HepG2 (cell line): ENCODE measurements at regions not wholly inside any gene's neighbourhood (a gene's known extent, or its start where the extent isn't known, plus 50 kb on each side); places are given as distances from the start of the nearest gene placed in this dataset.
A peak's percentile ranks its signal among the peaks of the same experiment; 100 is the strongest.

Experiments
- ATAC-seq: fragments of 200-7000 bp; cut with Tn5 transposase; 3 replicates; pipeline ENCODE4 v1.9.1; 2020; ENCODE audit warnings: mild to moderate bottlenecking, moderate library complexity
- BruUV-seq: library from RNA; stranded (reverse); fragments of 400-500 nt; replicated peaks from 2 replicates; lab custom pipeline; 2021; lab: Mats Ljungman, UMichigan
- CTCF ChIA-PET: fragments of 300-600 bp; formaldehyde crosslinking; extraction: SDS; loops from one replicate; lab custom pipeline; 2021; ENCODE audit warnings: low total read pairs, inconsistent platforms, low intra/inter-chr PET ratio; lab: Yijun Ruan, JAX
- POLR2A ChIA-PET: fragments of 350-600 bp; sonication (Branson Sonifier 250); formaldehyde crosslinking; loops from one replicate; lab custom pipeline; 2020; ENCODE audit warnings: antibody characterized with exemption, inconsistent platforms; lab: Yijun Ruan, JAX
- DNase-seq: peaks from one replicate; pipeline ENCODE4 v3.0.0-alpha.2; 2015; ENCODE audit warnings: low spot score
- FAIRE-seq: peaks from 3 replicates; lab custom pipeline; 2011; peaks lifted over from hg19 to GRCh38; lab: Jason Lieb, UNC
- H2AFZ ChIP-seq: one replicate; pipeline ENCODE4 v1.6.1; 2011; ENCODE audit warnings: low read length, inconsistent platforms
- H3K27ac ChIP-seq: fragments of 300-600 bp; 3 replicates; pipeline ENCODE4 v1.8.0; 2011; ENCODE audit warnings: mixed run types, mild to moderate bottlenecking, mixed read lengths, low read length, inconsistent platforms; ENCODE audit not compliant: insufficient read depth; ENCODE audit errors: extremely low read length
- H3K27me3 ChIP-seq, 2 experiments: fragments of 200-600 bp in 1 of 2; 2 replicates in 1 of 2; 3 replicates in 1 of 2; pipeline versions ENCODE4 v1.6.0 to v1.8.0; 2011; ENCODE audit warnings: low read length in 2 of 2, mild to moderate bottlenecking in 2 of 2, moderate library complexity in 2 of 2, inconsistent platforms in 1 of 2; ENCODE audit not compliant: insufficient read depth in 2 of 2, control insufficient read depth in 1 of 2
- H3K36me3 ChIP-seq, 2 experiments: fragments of 200-600 bp in 1 of 2; replicated peaks in 1 of 2; 2 replicates in 1 of 2; 3 replicates in 1 of 2; pipeline versions ENCODE4 v1.5.1 to v1.8.0; 2011; ENCODE audit warnings: low read length in 2 of 2, inconsistent platforms in 1 of 2; ENCODE audit not compliant: insufficient read depth in 2 of 2, control insufficient read depth in 1 of 2
- H3K4me1 ChIP-seq: 2 replicates; pipeline ENCODE4 v1.5.1; 2012; ENCODE audit warnings: low read length, inconsistent platforms; ENCODE audit not compliant: insufficient read depth
- H3K4me2 ChIP-seq: 2 replicates; pipeline ENCODE4 v1.6.0; 2011; ENCODE audit warnings: low read depth, low read length, inconsistent platforms
- H3K4me3 ChIP-seq, 3 experiments: fragments of 200-600 bp in 1 of 3; sonication (generic), shearing (Covaris generic) in 1 of 3; replicated peaks in 1 of 3; 2 replicates each; pipeline ENCODE4 v1.5.1; 2011 to 2016; ENCODE audit warnings: low read length in 3 of 3, inconsistent platforms in 2 of 3, low read depth in 2 of 3, mild to moderate bottlenecking in 2 of 3, control low read depth in 1 of 3, mixed read lengths in 1 of 3; ENCODE audit not compliant: insufficient read depth in 1 of 3
- H3K79me2 ChIP-seq: one replicate; pipeline ENCODE4 v1.6.1; 2011; ENCODE audit warnings: low read length, inconsistent platforms; ENCODE audit not compliant: insufficient read depth
- H3K9ac ChIP-seq: 2 replicates; pipeline ENCODE4 v1.6.0; 2011; ENCODE audit warnings: mild to moderate bottlenecking, low read depth, low read length, inconsistent platforms; ENCODE audit not compliant: insufficient read depth
- H3K9me3 ChIP-seq: 2 replicates; pipeline ENCODE4 v1.5.1; 2012; ENCODE audit warnings: mild to moderate bottlenecking, low read length
- H4K20me1 ChIP-seq: 2 replicates; pipeline ENCODE4 v1.6.0; 2011; ENCODE audit warnings: inconsistent platforms, mild to moderate bottlenecking, low read length, moderate library complexity; ENCODE audit not compliant: insufficient read depth
- ATF7 ChIP-seq, 2 experiments: fragments of 450-650 bp in 1 of 2; sonication (generic) in 1 of 2; formaldehyde crosslinking in 1 of 2; IDR thresholded peaks; 2 replicates each; pipeline versions ENCODE4 v1.4.0 to v1.6.1; 2016 to 2020; ENCODE audit warnings: antibody characterized with exemption in 1 of 2, mild to moderate bottlenecking in 1 of 2, missing genetic modification reagents in 1 of 2
- CREB1 ChIP-seq, 2 experiments: fragments of 450-650 bp in 1 of 2; IDR thresholded peaks; 2 replicates each; pipeline ENCODE4 v1.6.1; 2016 to 2017; ENCODE audit warnings: control low read depth in 1 of 2, mild to moderate bottlenecking in 1 of 2, missing compliant biosample characterization in 1 of 2, missing genetic modification characterization in 1 of 2
- MAFF ChIP-seq: IDR thresholded peaks from 2 replicates; pipeline ENCODE4 v1.6.1; 2011; ENCODE audit warnings: low read depth, low read length, improper control_type of control experiment
- NFIB ChIP-seq: sonication (generic); formaldehyde crosslinking; IDR thresholded peaks from 2 replicates; pipeline ENCODE4 v1.9.0; 2021; ENCODE audit warnings: missing genetic modification reagents, mild to moderate bottlenecking, borderline replicate concordance
- NPAS2 ChIP-seq: sonication (generic); formaldehyde crosslinking; IDR thresholded peaks from 2 replicates; pipeline ENCODE4 v1.8.0; 2022; ENCODE audit warnings: mild to moderate bottlenecking, missing genetic modification reagents, borderline replicate concordance
- ZBTB7A ChIP-seq: sonication (generic); formaldehyde crosslinking; IDR thresholded peaks from 2 replicates; pipeline ENCODE4 v1.8.0; 2022; ENCODE audit warnings: mild to moderate bottlenecking, missing genetic modification reagents
- ZMYM2 ChIP-seq: sonication (generic); formaldehyde crosslinking; IDR thresholded peaks from 2 replicates; pipeline ENCODE4 v1.8.0; 2022; ENCODE audit warnings: mild to moderate bottlenecking, missing genetic modification reagents
- ZNF33A ChIP-seq: sonication (generic); formaldehyde crosslinking; IDR thresholded peaks from 2 replicates; pipeline ENCODE4 v1.5.1; 2020; ENCODE audit warnings: missing genetic modification reagents, mild to moderate bottlenecking, moderate library complexity, borderline replicate concordance
- ZNF446 ChIP-seq: sonication (generic); formaldehyde crosslinking; IDR thresholded peaks from 2 replicates; pipeline ENCODE4 v1.5.0; 2020; ENCODE audit warnings: mild to moderate bottlenecking, missing genetic modification reagents
- ZNF660 ChIP-seq: sonication (generic); formaldehyde crosslinking; IDR thresholded peaks from 2 replicates; pipeline ENCODE4 v1.5.1; 2020; ENCODE audit warnings: mild to moderate bottlenecking, low read depth, missing genetic modification reagents, borderline replicate concordance
- ZNF776 ChIP-seq: sonication (generic); formaldehyde crosslinking; IDR thresholded peaks from 2 replicates; pipeline ENCODE4 v1.4.0; 2020; ENCODE audit warnings: mild to moderate bottlenecking, missing genetic modification reagents
- WGBS: methylation state at CpG from one replicate; pipeline ENCODE4 v1.1.6; 2017; ENCODE audit warnings: low lambda C conversion rate; 5-methylcytosine and 5-hydroxymethylcytosine counted together
- in situ Hi-C: cut with HindIII; loops from 2 replicates; pipeline ENCODE4 v1.10.0; 2017; ENCODE audit warnings: low pct_unique_long_range_greater_than_20kb; ENCODE audit not compliant: extremely low pct_ligation_motif_present
- intact Hi-C: fragments of 100-400 bp; cut with micrococcal nuclease; formaldehyde crosslinking; loops from one replicate; pipeline ENCODE4 v1.10.0; 2022; ENCODE audit not compliant: unreplicated experiment
- TF ChIP-seq, protein P1 (sequence below): sonication (generic); formaldehyde crosslinking; IDR thresholded peaks from 2 replicates; pipeline ENCODE4 v1.4.0; 2020; ENCODE audit warnings: missing genetic modification reagents
- TF ChIP-seq, protein P2 (sequence below): sonication (generic); formaldehyde crosslinking; conservative IDR thresholded peaks from 2 replicates; pipeline ENCODE4 v1.4.0; 2020; ENCODE audit warnings: missing genetic modification reagents
- TF ChIP-seq, protein P3 (sequence below): sonication (generic); formaldehyde crosslinking; IDR thresholded peaks from 2 replicates; pipeline ENCODE4 v1.8.0; 2022; ENCODE audit warnings: mild to moderate bottlenecking, missing genetic modification reagents, borderline replicate concordance

DNA sequence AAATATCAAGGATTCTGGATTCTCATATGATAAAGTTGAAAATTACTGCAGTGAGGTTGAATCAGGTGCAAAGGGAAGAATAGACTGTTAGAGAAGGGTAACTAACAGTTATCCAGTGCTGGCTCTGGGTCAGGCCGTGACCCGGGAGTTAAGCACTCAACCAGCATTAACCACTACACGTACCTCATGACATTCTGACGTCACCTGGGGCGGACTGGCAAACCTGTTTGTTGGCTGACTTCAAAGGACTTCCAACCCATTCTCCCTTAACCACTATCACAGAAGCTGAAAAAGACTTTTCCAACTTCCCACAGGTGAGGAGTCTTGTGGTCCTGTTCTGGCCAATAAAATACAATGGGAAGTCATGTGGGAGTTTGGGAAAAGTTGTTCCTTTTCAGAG, 268.9 kb downstream of the ENC1 start:
- Histone ChIP-seq H3K9ac (no peak overlapping the region), H3K27me3 (peaks cover 0 to 6% of the 10 kb centered on the region in 2 experiments; a peak in 1 of 5 replicates), H4K20me1 (no peaks in the 10 kb centered on the region), H3K4me3 (no peak overlapping the region), H2AFZ (no peak overlapping the region), H3K79me2 (no peaks in the 10 kb centered on the region), H3K4me2 (no peak overlapping the region), H3K27ac (no peak overlapping the region), H3K4me1 (0 out of 2 replicates have a peak, but pooled peaks cover 6% of the 10 kb centered on the region), H3K9me3 (no peaks in the 10 kb centered on the region), H3K36me3 (no peaks in the 10 kb centered on the region)
- no TSS peak for BruUV-seq
- intact Hi-C loops (no loop called here), in situ Hi-C loops (no loop called here)
- ChIA-PET CTCF (no interaction called here), POLR2A (no interaction called here)
- WGBS: 0% methylated on average over 4 of the region's 5 CpGs
- FAIRE-seq (no peak), ATAC-seq (no peak), DNase-seq (no peak)
- TF ChIP-seq, protein P1, sequence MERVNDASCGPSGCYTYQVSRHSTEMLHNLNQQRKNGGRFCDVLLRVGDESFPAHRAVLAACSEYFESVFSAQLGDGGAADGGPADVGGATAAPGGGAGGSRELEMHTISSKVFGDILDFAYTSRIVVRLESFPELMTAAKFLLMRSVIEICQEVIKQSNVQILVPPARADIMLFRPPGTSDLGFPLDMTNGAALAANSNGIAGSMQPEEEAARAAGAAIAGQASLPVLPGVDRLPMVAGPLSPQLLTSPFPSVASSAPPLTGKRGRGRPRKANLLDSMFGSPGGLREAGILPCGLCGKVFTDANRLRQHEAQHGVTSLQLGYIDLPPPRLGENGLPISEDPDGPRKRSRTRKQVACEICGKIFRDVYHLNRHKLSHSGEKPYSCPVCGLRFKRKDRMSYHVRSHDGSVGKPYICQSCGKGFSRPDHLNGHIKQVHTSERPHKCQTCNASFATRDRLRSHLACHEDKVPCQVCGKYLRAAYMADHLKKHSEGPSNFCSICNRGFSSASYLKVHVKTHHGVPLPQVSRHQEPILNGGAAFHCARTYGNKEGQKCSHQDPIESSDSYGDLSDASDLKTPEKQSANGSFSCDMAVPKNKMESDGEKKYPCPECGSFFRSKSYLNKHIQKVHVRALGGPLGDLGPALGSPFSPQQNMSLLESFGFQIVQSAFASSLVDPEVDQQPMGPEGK (CRISPR knock-in tag): no peak
- TF ChIP-seq CREB1 (IDR thresholded peaks at IDR 0.05) (peak; percentile 86), CREB1 (CRISPR knock-in tag; IDR thresholded peaks at IDR 0.05) (no peak), ZMYM2 (no peak), ZBTB7A (CRISPR knock-in tag) (no peak), ZNF446 (CRISPR knock-in tag) (no peak), MAFF (no peak), ZNF776 (no peak), NFIB (CRISPR knock-in tag) (no peak), ZNF660 (CRISPR knock-in tag) (no peak), ZNF33A (no peak), ATF7 (IDR thresholded peaks at IDR 0.05) (0 out of 2 replicates have a peak, but pooled peaks have one; percentile 7), ATF7 (CRISPR knock-in tag; IDR thresholded peaks at IDR 0.05) (no peak), NPAS2 (CRISPR knock-in tag) (no peak)
- TF ChIP-seq, protein P2, sequence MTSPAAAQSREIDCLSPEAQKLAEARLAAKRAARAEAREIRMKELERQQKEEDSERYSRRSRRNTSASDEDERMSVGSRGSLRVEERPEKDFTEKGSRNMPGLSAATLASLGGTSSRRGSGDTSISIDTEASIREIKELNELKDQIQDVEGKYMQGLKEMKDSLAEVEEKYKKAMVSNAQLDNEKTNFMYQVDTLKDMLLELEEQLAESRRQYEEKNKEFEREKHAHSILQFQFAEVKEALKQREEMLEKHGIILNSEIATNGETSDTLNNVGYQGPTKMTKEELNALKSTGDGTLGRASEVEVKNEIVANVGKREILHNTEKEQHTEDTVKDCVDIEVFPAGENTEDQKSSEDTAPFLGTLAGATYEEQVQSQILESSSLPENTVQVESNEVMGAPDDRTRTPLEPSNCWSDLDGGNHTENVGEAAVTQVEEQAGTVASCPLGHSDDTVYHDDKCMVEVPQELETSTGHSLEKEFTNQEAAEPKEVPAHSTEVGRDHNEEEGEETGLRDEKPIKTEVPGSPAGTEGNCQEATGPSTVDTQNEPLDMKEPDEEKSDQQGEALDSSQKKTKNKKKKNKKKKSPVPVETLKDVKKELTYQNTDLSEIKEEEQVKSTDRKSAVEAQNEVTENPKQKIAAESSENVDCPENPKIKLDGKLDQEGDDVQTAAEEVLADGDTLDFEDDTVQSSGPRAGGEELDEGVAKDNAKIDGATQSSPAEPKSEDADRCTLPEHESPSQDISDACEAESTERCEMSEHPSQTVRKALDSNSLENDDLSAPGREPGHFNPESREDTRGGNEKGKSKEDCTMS (CRISPR knock-in tag): no peak
- TF ChIP-seq, protein P3, sequence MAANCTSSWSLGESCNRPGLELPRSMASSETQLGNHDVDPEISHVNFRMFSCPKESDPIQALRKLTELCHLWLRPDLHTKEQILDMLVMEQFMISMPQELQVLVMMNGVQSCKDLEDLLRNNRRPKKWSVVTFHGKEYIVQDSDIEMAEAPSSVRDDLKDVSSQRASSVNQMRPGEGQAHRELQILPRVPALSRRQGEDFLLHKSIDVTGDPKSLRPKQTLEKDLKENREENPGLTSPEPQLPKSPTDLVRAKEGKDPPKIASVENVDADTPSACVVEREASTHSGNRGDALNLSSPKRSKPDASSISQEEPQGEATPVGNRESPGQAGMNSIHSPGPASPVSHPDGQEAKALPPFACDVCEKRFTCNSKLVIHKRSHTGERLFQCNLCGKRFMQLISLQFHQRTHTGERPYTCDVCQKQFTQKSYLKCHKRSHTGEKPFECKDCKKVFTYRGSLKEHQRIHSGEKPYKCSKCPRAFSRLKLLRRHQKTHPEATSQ: no peak
